ENCODE measurements at regions not wholly inside any gene's neighbourhood (a gene's known extent, or its start where the extent isn't known, plus 50 kb on each side); places are given as distances from the start of the nearest gene placed in this dataset.

DNA sequence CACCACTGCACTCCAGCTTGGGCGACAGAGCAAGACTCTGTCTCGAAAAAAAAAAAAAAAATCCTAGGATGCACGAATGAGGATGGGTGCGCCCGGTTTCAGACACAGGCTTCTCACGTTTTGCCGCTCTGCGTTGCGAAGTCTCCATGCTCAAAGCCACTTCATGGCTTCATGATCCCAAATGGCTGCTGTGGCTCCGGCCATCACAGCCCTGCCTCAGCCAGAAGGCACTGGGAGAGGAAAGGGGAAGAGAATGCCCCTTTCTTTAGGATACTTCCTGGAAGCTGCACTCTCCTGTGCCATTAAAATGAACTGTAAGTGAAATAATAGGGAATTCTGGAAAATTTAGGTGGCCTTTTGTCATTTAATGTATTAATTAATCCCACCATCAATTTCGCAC, 116.4 kb upstream of the ANO1 start:
- Histone ChIP-seq H3K27me3 (ENCODE audit: control insufficient read depth, insufficient read depth, low read length) (no peaks in the 10 kb centered on the region), H3K9ac (ENCODE audit: insufficient read depth, low read length) (no peak overlapping the region), H3K9me3 (ENCODE audit: control insufficient read depth, insufficient read depth, low read depth, low read length) (no peaks in the 10 kb centered on the region), H2AFZ (ENCODE audit: low read length) (no peak overlapping the region), H3K4me2 (ENCODE audit: extremely low read depth, insufficient read depth, low read length) (no peak overlapping the region), H3K36me3 (ENCODE audit: control insufficient read depth, insufficient read depth, low read length) (no peaks in the 10 kb centered on the region), H3K4me3 (replicated peaks in 1 of 4; ENCODE audit: control extremely low read depth in 1 of 4, insufficient read depth in 1 of 4, low read depth in 3 of 4, low read length in 4 of 4) (no peak overlapping the region), H4K20me1 (ENCODE audit: control insufficient read depth, extremely low read depth, insufficient read depth, low read length) (no peaks in the 10 kb centered on the region), H3K4me1 (ENCODE audit: control insufficient read depth, extremely low read depth, insufficient read depth, low read length) (peaks cover 2% of the 10 kb centered on the region), H3K79me2 (ENCODE audit: control insufficient read depth, insufficient read depth, low read length) (no peaks in the 10 kb centered on the region), H3K27ac (ENCODE audit: insufficient read depth, low read length) (no peak overlapping the region)
- TF ChIP-seq, protein P1, sequence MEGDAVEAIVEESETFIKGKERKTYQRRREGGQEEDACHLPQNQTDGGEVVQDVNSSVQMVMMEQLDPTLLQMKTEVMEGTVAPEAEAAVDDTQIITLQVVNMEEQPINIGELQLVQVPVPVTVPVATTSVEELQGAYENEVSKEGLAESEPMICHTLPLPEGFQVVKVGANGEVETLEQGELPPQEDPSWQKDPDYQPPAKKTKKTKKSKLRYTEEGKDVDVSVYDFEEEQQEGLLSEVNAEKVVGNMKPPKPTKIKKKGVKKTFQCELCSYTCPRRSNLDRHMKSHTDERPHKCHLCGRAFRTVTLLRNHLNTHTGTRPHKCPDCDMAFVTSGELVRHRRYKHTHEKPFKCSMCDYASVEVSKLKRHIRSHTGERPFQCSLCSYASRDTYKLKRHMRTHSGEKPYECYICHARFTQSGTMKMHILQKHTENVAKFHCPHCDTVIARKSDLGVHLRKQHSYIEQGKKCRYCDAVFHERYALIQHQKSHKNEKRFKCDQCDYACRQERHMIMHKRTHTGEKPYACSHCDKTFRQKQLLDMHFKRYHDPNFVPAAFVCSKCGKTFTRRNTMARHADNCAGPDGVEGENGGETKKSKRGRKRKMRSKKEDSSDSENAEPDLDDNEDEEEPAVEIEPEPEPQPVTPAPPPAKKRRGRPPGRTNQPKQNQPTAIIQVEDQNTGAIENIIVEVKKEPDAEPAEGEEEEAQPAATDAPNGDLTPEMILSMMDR (conservative IDR thresholded peaks at IDR 0.05 in 1 of 2, IDR thresholded peaks at IDR 0.05 in 1 of 2; ENCODE audit: low read depth in 1 of 2, low read length in 2 of 2) = no peak
- DNase-seq (ENCODE audit: low read depth in 2 of 2) = no peak

DNA sequence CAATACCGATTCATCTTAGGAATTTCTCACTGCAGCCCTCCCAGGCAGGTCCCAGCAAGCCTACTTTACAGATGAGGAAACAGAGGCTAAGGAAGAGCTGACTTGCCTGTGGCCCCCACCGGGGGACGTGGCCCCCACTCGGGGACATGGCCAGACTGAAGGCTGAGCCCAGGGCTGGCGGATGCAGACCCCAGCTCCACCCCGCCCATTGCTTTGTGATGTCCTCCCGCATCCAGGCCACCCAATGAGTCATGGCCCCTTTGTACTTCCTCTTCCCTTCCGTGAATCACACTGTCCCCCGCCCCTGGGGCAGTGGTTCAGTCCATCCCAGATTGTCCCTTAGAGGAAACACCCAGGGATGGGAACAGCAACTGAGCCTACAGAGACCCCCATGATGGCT, 116.0 kb upstream of the ANO1 start:
- H3K27me3 ChIP-seq (ENCODE audit: control insufficient read depth, insufficient read depth, low read length) = no peaks in the 10 kb centered on the region
- peak; percentile 44 to 70 for DNase-seq (ENCODE audit: low read depth in 2 of 2)
- H3K27ac ChIP-seq (ENCODE audit: insufficient read depth, low read length) = no peak overlapping the region
- no peaks in the 10 kb centered on the region for H3K9me3 ChIP-seq (ENCODE audit: control insufficient read depth, insufficient read depth, low read depth, low read length)
- H3K79me2 ChIP-seq (ENCODE audit: control insufficient read depth, insufficient read depth, low read length) = no peaks in the 10 kb centered on the region
- no peak overlapping the region for H3K9ac ChIP-seq (ENCODE audit: insufficient read depth, low read length)
- H3K4me1 ChIP-seq (ENCODE audit: control insufficient read depth, extremely low read depth, insufficient read depth, low read length) = peaks cover 2% of the 10 kb centered on the region
- H4K20me1 ChIP-seq (ENCODE audit: control insufficient read depth, extremely low read depth, insufficient read depth, low read length) = no peaks in the 10 kb centered on the region
- no peak overlapping the region for H3K4me3 ChIP-seq (replicated peaks in 1 of 4; ENCODE audit: control extremely low read depth in 1 of 4, insufficient read depth in 1 of 4, low read depth in 3 of 4, low read length in 4 of 4)
- no peak overlapping the region for H2AFZ ChIP-seq (ENCODE audit: low read length)
- no peak overlapping the region for H3K4me2 ChIP-seq (ENCODE audit: extremely low read depth, insufficient read depth, low read length)
- no peak for TF ChIP-seq EZH2 (IDR thresholded peaks at IDR 0.05; ENCODE audit: low read length, missing control alignments)
- TF ChIP-seq, protein P1 (conservative IDR thresholded peaks at IDR 0.05 in 1 of 2, IDR thresholded peaks at IDR 0.05 in 1 of 2; ENCODE audit: low read depth in 1 of 2, low read length in 2 of 2) = no peak
- H3K36me3 ChIP-seq (ENCODE audit: control insufficient read depth, insufficient read depth, low read length) = no peaks in the 10 kb centered on the region

DNA sequence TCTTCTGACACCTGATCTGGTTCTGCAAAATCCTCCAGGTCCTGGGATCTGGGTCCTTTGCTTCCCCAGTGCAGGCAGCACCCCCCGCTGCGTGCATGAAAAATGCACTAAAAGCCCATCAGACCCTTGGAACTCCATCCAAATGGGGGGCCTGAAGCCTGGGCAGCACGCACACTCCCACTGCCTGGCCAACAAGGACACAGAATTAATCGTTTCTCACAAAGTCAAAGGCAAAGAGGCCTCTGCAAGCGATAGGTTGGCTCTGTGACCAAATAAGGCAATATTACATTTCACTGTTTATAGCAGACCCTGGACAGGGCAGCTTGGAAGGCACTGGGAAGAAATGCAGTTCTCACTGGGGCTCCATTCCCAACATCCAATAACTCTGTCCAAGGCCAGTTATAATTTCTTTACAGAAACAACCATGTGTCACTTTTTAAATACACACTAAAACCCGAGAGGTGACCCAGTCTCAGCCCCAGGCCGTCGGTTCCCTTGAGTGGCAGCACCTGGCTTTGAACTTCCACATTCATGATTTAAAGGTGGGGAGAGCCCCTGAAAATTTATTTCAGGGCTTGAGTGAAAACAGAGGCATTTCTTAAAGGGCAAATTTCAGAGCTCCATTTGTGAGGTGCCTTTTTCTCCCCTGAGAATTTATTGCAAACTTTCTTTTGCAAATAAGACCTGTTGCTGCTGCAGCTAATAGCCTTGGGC, 114.4 kb upstream of the ANO1 start:
- no peak overlapping the region for H3K27ac ChIP-seq (ENCODE audit: insufficient read depth, low read length)
- no peak for TF ChIP-seq EZH2 (IDR thresholded peaks at IDR 0.05; ENCODE audit: low read length, missing control alignments)
- TF ChIP-seq, protein P1 (conservative IDR thresholded peaks at IDR 0.05 in 1 of 2, IDR thresholded peaks at IDR 0.05 in 1 of 2; ENCODE audit: low read depth in 1 of 2, low read length in 2 of 2) = no peak
- H2AFZ ChIP-seq (ENCODE audit: low read length) = no peak overlapping the region
- no peak overlapping the region for H3K4me2 ChIP-seq (ENCODE audit: extremely low read depth, insufficient read depth, low read length)
- DNase-seq (ENCODE audit: low read depth in 2 of 2) = peak in 1 of 2 donors; percentile 39
- no peaks in the 10 kb centered on the region for H3K79me2 ChIP-seq (ENCODE audit: control insufficient read depth, insufficient read depth, low read length)
- no peaks in the 10 kb centered on the region for H4K20me1 ChIP-seq (ENCODE audit: control insufficient read depth, extremely low read depth, insufficient read depth, low read length)
- H3K4me3 ChIP-seq (replicated peaks in 1 of 4; ENCODE audit: control extremely low read depth in 1 of 4, insufficient read depth in 1 of 4, low read depth in 3 of 4, low read length in 4 of 4) = no peak overlapping the region
- H3K9me3 ChIP-seq (ENCODE audit: control insufficient read depth, insufficient read depth, low read depth, low read length) = no peaks in the 10 kb centered on the region
- no peak overlapping the region for H3K9ac ChIP-seq (ENCODE audit: insufficient read depth, low read length)
- peaks cover 3% of the 10 kb centered on the region for H3K27me3 ChIP-seq (ENCODE audit: control insufficient read depth, insufficient read depth, low read length)
- H3K4me1 ChIP-seq (ENCODE audit: control insufficient read depth, extremely low read depth, insufficient read depth, low read length) = peaks cover 2% of the 10 kb centered on the region
- no peaks in the 10 kb centered on the region for H3K36me3 ChIP-seq (ENCODE audit: control insufficient read depth, insufficient read depth, low read length)

Data from fibroblast of lung (primary cell).